HepG2 (cell line): ENCODE measurements at regions not wholly inside any gene's neighbourhood (a gene's known extent, or its start where the extent isn't known, plus 50 kb on each side); places are given as distances from the start of the nearest gene placed in this dataset.

ENCODE experiments used
- ATAC-seq: fragments of 200-7000 bp; cut with Tn5 transposase; 3 replicates; pipeline ENCODE4 v1.9.1; 2020; ENCODE audit warnings: mild to moderate bottlenecking, moderate library complexity
- BruUV-seq: library from RNA; stranded (reverse); fragments of 400-500 nt; replicated peaks from 2 replicates; lab custom pipeline; 2021; lab: Mats Ljungman, UMichigan
- CTCF ChIA-PET: fragments of 300-600 bp; formaldehyde crosslinking; extraction: SDS; loops from one replicate; lab custom pipeline; 2021; ENCODE audit warnings: low total read pairs, inconsistent platforms, low intra/inter-chr PET ratio; lab: Yijun Ruan, JAX
- POLR2A ChIA-PET: fragments of 350-600 bp; sonication (Branson Sonifier 250); formaldehyde crosslinking; loops from one replicate; lab custom pipeline; 2020; ENCODE audit warnings: antibody characterized with exemption, inconsistent platforms; lab: Yijun Ruan, JAX
- DNase-seq: peaks from one replicate; pipeline ENCODE4 v3.0.0-alpha.2; 2015; ENCODE audit warnings: low spot score
- FAIRE-seq: peaks from 3 replicates; lab custom pipeline; 2011; peaks lifted over from hg19 to GRCh38; lab: Jason Lieb, UNC
- H2AFZ ChIP-seq: one replicate; pipeline ENCODE4 v1.6.1; 2011; ENCODE audit warnings: low read length, inconsistent platforms
- H3K27ac ChIP-seq: fragments of 300-600 bp; 3 replicates; pipeline ENCODE4 v1.8.0; 2011; ENCODE audit warnings: mixed run types, mild to moderate bottlenecking, mixed read lengths, low read length, inconsistent platforms; ENCODE audit not compliant: insufficient read depth; ENCODE audit errors: extremely low read length
- H3K27me3 ChIP-seq, 2 experiments: fragments of 200-600 bp in 1 of 2; 2 replicates in 1 of 2; 3 replicates in 1 of 2; pipeline versions ENCODE4 v1.6.0 to v1.8.0; 2011; ENCODE audit warnings: low read length in 2 of 2, mild to moderate bottlenecking in 2 of 2, moderate library complexity in 2 of 2, inconsistent platforms in 1 of 2; ENCODE audit not compliant: insufficient read depth in 2 of 2, control insufficient read depth in 1 of 2
- H3K36me3 ChIP-seq, 2 experiments: fragments of 200-600 bp in 1 of 2; replicated peaks in 1 of 2; 2 replicates in 1 of 2; 3 replicates in 1 of 2; pipeline versions ENCODE4 v1.5.1 to v1.8.0; 2011; ENCODE audit warnings: low read length in 2 of 2, inconsistent platforms in 1 of 2; ENCODE audit not compliant: insufficient read depth in 2 of 2, control insufficient read depth in 1 of 2
- H3K4me1 ChIP-seq: 2 replicates; pipeline ENCODE4 v1.5.1; 2012; ENCODE audit warnings: low read length, inconsistent platforms; ENCODE audit not compliant: insufficient read depth
- H3K4me2 ChIP-seq: 2 replicates; pipeline ENCODE4 v1.6.0; 2011; ENCODE audit warnings: low read depth, low read length, inconsistent platforms
- H3K4me3 ChIP-seq, 3 experiments: fragments of 200-600 bp in 1 of 3; sonication (generic), shearing (Covaris generic) in 1 of 3; replicated peaks in 1 of 3; 2 replicates each; pipeline ENCODE4 v1.5.1; 2011 to 2016; ENCODE audit warnings: low read length in 3 of 3, inconsistent platforms in 2 of 3, low read depth in 2 of 3, mild to moderate bottlenecking in 2 of 3, control low read depth in 1 of 3, mixed read lengths in 1 of 3; ENCODE audit not compliant: insufficient read depth in 1 of 3
- H3K79me2 ChIP-seq: one replicate; pipeline ENCODE4 v1.6.1; 2011; ENCODE audit warnings: low read length, inconsistent platforms; ENCODE audit not compliant: insufficient read depth
- H3K9ac ChIP-seq: 2 replicates; pipeline ENCODE4 v1.6.0; 2011; ENCODE audit warnings: mild to moderate bottlenecking, low read depth, low read length, inconsistent platforms; ENCODE audit not compliant: insufficient read depth
- H3K9me3 ChIP-seq: 2 replicates; pipeline ENCODE4 v1.5.1; 2012; ENCODE audit warnings: mild to moderate bottlenecking, low read length
- H4K20me1 ChIP-seq: 2 replicates; pipeline ENCODE4 v1.6.0; 2011; ENCODE audit warnings: inconsistent platforms, mild to moderate bottlenecking, low read length, moderate library complexity; ENCODE audit not compliant: insufficient read depth
- ATF5 ChIP-seq: sonication (generic); formaldehyde crosslinking; IDR thresholded peaks from 2 replicates; pipeline ENCODE4 v1.4.0; 2020; ENCODE audit warnings: mild to moderate bottlenecking, low read depth, missing genetic modification reagents
- BRCA1 ChIP-seq: sonication (generic); formaldehyde crosslinking; IDR thresholded peaks from 2 replicates; pipeline ENCODE4 v1.4.0; 2020; ENCODE audit warnings: missing genetic modification reagents
- HINFP ChIP-seq: sonication (generic); formaldehyde crosslinking; IDR thresholded peaks from 2 replicates; pipeline ENCODE4 v1.4.0; 2020; ENCODE audit warnings: low read depth, mild to moderate bottlenecking, missing genetic modification reagents
- HNRNPH1 ChIP-seq: fragments of 200-400 bp; formaldehyde crosslinking; optimal IDR thresholded peaks from 2 replicates; pipeline ENCODE3; 2017; ENCODE audit warnings: mild to moderate bottlenecking, low read depth, low read length
- PAX8 ChIP-seq: sonication (generic); formaldehyde crosslinking; IDR thresholded peaks from 2 replicates; pipeline ENCODE4 v1.8.0; 2022; ENCODE audit warnings: mild to moderate bottlenecking, missing genetic modification reagents, borderline replicate concordance
- PLSCR1 ChIP-seq: sonication (generic); formaldehyde crosslinking; IDR thresholded peaks from 2 replicates; pipeline ENCODE4 v1.5.0; 2020; ENCODE audit warnings: missing genetic modification reagents, mild to moderate bottlenecking, borderline replicate concordance
- PRDM15 ChIP-seq: sonication (generic); formaldehyde crosslinking; IDR thresholded peaks from 2 replicates; pipeline ENCODE4 v1.4.0; 2020; ENCODE audit warnings: missing genetic modification reagents
- TAF15 ChIP-seq: fragments of 200-400 bp; formaldehyde crosslinking; IDR thresholded peaks from one replicate; pipeline ENCODE4 v1.6.1; 2018; ENCODE audit warnings: mild to moderate bottlenecking, low read depth, low read length; ENCODE audit not compliant: poor library complexity, severe bottlenecking
- TMF1 ChIP-seq: sonication (generic); formaldehyde crosslinking; IDR thresholded peaks from 2 replicates; pipeline ENCODE4 v1.8.1; 2022; ENCODE audit warnings: low read depth, missing genetic modification reagents
- ZEB1 ChIP-seq: IDR thresholded peaks from 2 replicates; pipeline ENCODE4 v1.6.1; 2012; ENCODE audit warnings: mild to moderate bottlenecking, low read depth, inconsistent platforms; ENCODE audit not compliant: insufficient replicate concordance
- ZNF224 ChIP-seq: sonication (generic); formaldehyde crosslinking; IDR thresholded peaks from 2 replicates; pipeline ENCODE4 v1.5.0; 2020; ENCODE audit warnings: mild to moderate bottlenecking, missing genetic modification reagents
- ZNF33A ChIP-seq: sonication (generic); formaldehyde crosslinking; IDR thresholded peaks from 2 replicates; pipeline ENCODE4 v1.5.1; 2020; ENCODE audit warnings: missing genetic modification reagents, mild to moderate bottlenecking, moderate library complexity, borderline replicate concordance
- ZNF619 ChIP-seq: sonication (generic); formaldehyde crosslinking; IDR thresholded peaks from 2 replicates; pipeline ENCODE4 v1.4.0; 2020; ENCODE audit warnings: mild to moderate bottlenecking, missing genetic modification reagents
- ZXDC ChIP-seq: sonication (generic); formaldehyde crosslinking; IDR thresholded peaks from 2 replicates; pipeline ENCODE4 v1.5.0; 2020; ENCODE audit warnings: mild to moderate bottlenecking, missing genetic modification reagents
- WGBS: methylation state at CpG from one replicate; pipeline ENCODE4 v1.1.6; 2017; ENCODE audit warnings: low lambda C conversion rate; 5-methylcytosine and 5-hydroxymethylcytosine counted together
- in situ Hi-C: cut with HindIII; loops from 2 replicates; pipeline ENCODE4 v1.10.0; 2017; ENCODE audit warnings: low pct_unique_long_range_greater_than_20kb; ENCODE audit not compliant: extremely low pct_ligation_motif_present
- intact Hi-C: fragments of 100-400 bp; cut with micrococcal nuclease; formaldehyde crosslinking; loops from one replicate; pipeline ENCODE4 v1.10.0; 2022; ENCODE audit not compliant: unreplicated experiment

- TF ChIP-seq PRDM15 (CRISPR knock-in tag) (no peak), ZNF224 (no peak), PAX8 (no peak), ATF5 (CRISPR knock-in tag) (no peak), ZNF619 (CRISPR knock-in tag) (no peak)
Observed at GRCh38 chr6:3584606-3585005, 127.8 kb upstream of the SLC22A23 start (continued).

- Histone ChIP-seq H4K20me1 (no peaks in the 10 kb centered on the region), H3K27ac (no peak overlapping the region), H3K4me3 (no peak overlapping the region), H3K36me3 (no peaks in the 10 kb centered on the region), H3K27me3 (peaks cover 3 to 33% of the 10 kb centered on the region in 2 experiments; a peak in 3 of 5 replicates), H2AFZ (no peak overlapping the region), H3K9me3 (no peaks in the 10 kb centered on the region), H3K4me2 (no peak overlapping the region), H3K9ac (no peak overlapping the region), H3K79me2 (no peaks in the 10 kb centered on the region), H3K4me1 (no peaks in the 10 kb centered on the region)
- CTCF ChIA-PET: no interaction called here
- intact Hi-C loops: no loop called here
- no TSS peak for BruUV-seq
- FAIRE-seq (no peak), ATAC-seq (no peak), DNase-seq (no peak)
- WGBS: 37% methylated on average over 3 of the region's 3 CpGs
- in situ Hi-C loops: no loop called here
- POLR2A ChIA-PET: no interaction called here
- no peak for TF ChIP-seq HINFP (CRISPR knock-in tag)
- no peak for TF ChIP-seq TMF1 (CRISPR knock-in tag)
- TF ChIP-seq TAF15: no peak
- no peak for TF ChIP-seq ZXDC
- no peak for TF ChIP-seq ZEB1
- no peak for TF ChIP-seq BRCA1 (CRISPR knock-in tag)
- TF ChIP-seq ZNF33A (CRISPR knock-in tag): no peak
- no peak for TF ChIP-seq HNRNPH1
- TF ChIP-seq PLSCR1 (CRISPR knock-in tag): no peak
Observed at GRCh38 chr6:3581469-3581868, 124.6 kb upstream of the SLC22A23 start.
